Activated CD8-positive, alpha-beta T cell treated with anti-CD3 and anti-CD28 coated beads for 36 hours (primary cell): ENCODE measurements at regions not wholly inside any gene's neighbourhood (a gene's known extent, or its start where the extent isn't known, plus 50 kb on each side); places are given as distances from the start of the nearest gene placed in this dataset.

Experiments used
- ATAC-seq: fragments of 200-7000 bp; cut with Tn5 transposase; one replicate; pipeline ENCODE4 v1.10.0; 2021; ENCODE audit warnings: mild to moderate bottlenecking, moderate library complexity
- CTCF ChIA-PET: fragments of 350-600 bp; sonication (Branson Sonifier 250); formaldehyde crosslinking; loops from one replicate; lab custom pipeline; 2021; ENCODE audit warnings: antibody characterized with exemption; lab: Charles Lee
- POLR2A ChIA-PET: fragments of 350-600 bp; sonication (Branson Sonifier 250); formaldehyde crosslinking; loops from one replicate; lab custom pipeline; 2021; ENCODE audit warnings: antibody characterized with exemption; lab: Charles Lee
- DNase-seq: peaks from one replicate; pipeline ENCODE4 v3.0.0-alpha.2; 2020
- H3K27ac Mint-ChIP-seq: one replicate; pipeline ENCODE4 v1.8.0; 2021; ENCODE audit warnings: mild to moderate bottlenecking, mixed read lengths
- H3K27me3 Mint-ChIP-seq: one replicate; pipeline ENCODE4 v1.8.0; 2021; ENCODE audit warnings: mixed read lengths
- H3K36me3 Mint-ChIP-seq: one replicate; pipeline ENCODE4 v1.8.0; 2021; ENCODE audit warnings: low read depth, mixed read lengths
- H3K4me1 Mint-ChIP-seq: one replicate; pipeline ENCODE4 v1.8.0; 2021; ENCODE audit warnings: low read depth, mixed read lengths
- H3K4me3 Mint-ChIP-seq: one replicate; pipeline ENCODE4 v1.8.0; 2021; ENCODE audit warnings: mild to moderate bottlenecking, moderate library complexity, mixed read lengths
- H3K9me3 Mint-ChIP-seq: one replicate; pipeline ENCODE4 v1.8.0; 2021; ENCODE audit warnings: mixed read lengths
- CTCF ChIP-seq: fragments of 200-600 bp; IDR thresholded peaks from one replicate; pipeline ENCODE4 v1.8.0; 2022; ENCODE audit warnings: antibody characterized with exemption, mild to moderate bottlenecking
- intact Hi-C: fragments of 100-400 bp; cut with micrococcal nuclease; formaldehyde crosslinking; loops from one replicate; pipeline ENCODE4 v1.10.0; 2022

GRCh38 chr13:85608255-85608829 lies 190.9 kb downstream of the SLITRK6 start:
- H3K27ac Mint-ChIP-seq: no peak overlapping the region
- ChIA-PET CTCF (no interaction called here), POLR2A (no interaction called here)
- no peak for ATAC-seq
- H3K36me3 Mint-ChIP-seq: no peaks in the 10 kb centered on the region
- H3K9me3 Mint-ChIP-seq: no peaks in the 10 kb centered on the region
- H3K4me3 Mint-ChIP-seq: no peak overlapping the region
- no peaks in the 10 kb centered on the region for H3K4me1 Mint-ChIP-seq
- DNase-seq: no peak
- TF ChIP-seq CTCF: no peak
- intact Hi-C loops: no loop called here
- H3K27me3 Mint-ChIP-seq: no peaks in the 10 kb centered on the region

- TF ChIP-seq CTCF: no peak
- H3K27me3 Mint-ChIP-seq: no peaks in the 10 kb centered on the region
- intact Hi-C loops: no loop called here
- H3K9me3 Mint-ChIP-seq: no peaks in the 10 kb centered on the region
- ChIA-PET POLR2A (no interaction called here), CTCF (no interaction called here)
- H3K27ac Mint-ChIP-seq: no peak overlapping the region
- no peak for DNase-seq
- ATAC-seq: no peak
- H3K4me1 Mint-ChIP-seq: no peaks in the 10 kb centered on the region
- H3K36me3 Mint-ChIP-seq: no peaks in the 10 kb centered on the region
- H3K4me3 Mint-ChIP-seq: no peak overlapping the region
Observed at GRCh38 chr13:85603735-85604134, 195.5 kb downstream of the SLITRK6 start.

GRCh38 chr13:85601526-85601925 lies 197.7 kb downstream of the SLITRK6 start:
- Mint-ChIP-seq H3K36me3 (no peaks in the 10 kb centered on the region), H3K4me1 (no peaks in the 10 kb centered on the region), H3K9me3 (no peaks in the 10 kb centered on the region), H3K4me3 (no peak overlapping the region), H3K27me3 (no peaks in the 10 kb centered on the region), H3K27ac (no peak overlapping the region)
- DNase-seq (no peak), ATAC-seq (no peak)
- ChIA-PET CTCF (no interaction called here), POLR2A (no interaction called here)
- TF ChIP-seq CTCF: no peak
- intact Hi-C loops: no loop called here

- H3K27me3 Mint-ChIP-seq: no peaks in the 10 kb centered on the region
- no peaks in the 10 kb centered on the region for H3K4me1 Mint-ChIP-seq
- H3K36me3 Mint-ChIP-seq: no peaks in the 10 kb centered on the region
- intact Hi-C loops: no loop called here
- no peak for ATAC-seq
- TF ChIP-seq CTCF: no peak
- no peak for DNase-seq
- no peak overlapping the region for H3K27ac Mint-ChIP-seq
- ChIA-PET POLR2A (no interaction called here), CTCF (no interaction called here)
- H3K9me3 Mint-ChIP-seq: no peaks in the 10 kb centered on the region
- H3K4me3 Mint-ChIP-seq: no peak overlapping the region
Observed at GRCh38 chr13:85597790-85598500, 201.3 kb downstream of the SLITRK6 start.

DNA sequence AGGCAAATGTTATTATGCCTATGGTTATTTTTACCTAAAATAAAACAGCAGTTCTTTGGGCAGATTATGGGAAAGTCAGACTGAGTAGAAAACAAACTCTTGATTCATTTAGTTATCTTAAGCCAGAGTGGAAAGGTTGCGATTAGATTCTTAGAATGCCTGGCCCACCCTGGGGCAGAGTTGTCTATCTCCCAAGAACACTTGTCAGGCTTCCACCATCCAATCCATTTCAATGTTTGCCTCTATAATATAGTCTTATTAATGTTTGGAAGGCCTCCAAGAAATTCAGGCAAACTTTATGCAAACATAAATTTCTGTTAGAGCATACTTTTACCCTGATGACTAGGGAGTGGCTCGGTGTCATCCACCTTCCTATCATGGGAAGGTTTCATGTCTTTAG lies 207.0 kb downstream of the SLITRK6 start:
- intact Hi-C loops: no loop called here
- ATAC-seq (no peak), DNase-seq (no peak)
- Mint-ChIP-seq H3K27me3 (no peaks in the 10 kb centered on the region), H3K36me3 (no peaks in the 10 kb centered on the region), H3K9me3 (peaks cover 2% of the 10 kb centered on the region), H3K4me3 (no peak overlapping the region), H3K4me1 (no peaks in the 10 kb centered on the region), H3K27ac (no peak overlapping the region)
- POLR2A ChIA-PET: no interaction called here
- CTCF ChIA-PET: no interaction called here
- no peak for TF ChIP-seq CTCF
